Neuron (in vitro differentiated cells): ENCODE measurements at regions not wholly inside any gene's neighbourhood (a gene's known extent, or its start where the extent isn't known, plus 50 kb on each side); places are given as distances from the start of the nearest gene placed in this dataset.

Experiments
- H2AFZ ChIP-seq: one replicate; pipeline ENCODE4 v1.6.1; 2013; ENCODE audit warnings: low read depth, mild to moderate bottlenecking, inconsistent platforms, low read length, moderate library complexity
- H3K27me3 ChIP-seq: one replicate; pipeline ENCODE4 v1.6.1; 2013; ENCODE audit warnings: low read length; ENCODE audit not compliant: insufficient read depth
- H3K36me3 ChIP-seq: one replicate; pipeline ENCODE4 v1.6.1; 2013; ENCODE audit warnings: low read length; ENCODE audit not compliant: insufficient read depth
- H3K4me1 ChIP-seq: one replicate; pipeline ENCODE4 v1.6.1; 2013; ENCODE audit warnings: low read length; ENCODE audit not compliant: insufficient read depth
- H3K4me3 ChIP-seq: 2 replicates; pipeline ENCODE4 v1.5.1; 2013; ENCODE audit warnings: mild to moderate bottlenecking, low read length, moderate library complexity
- H3K9me3 ChIP-seq: one replicate; pipeline ENCODE4 v1.6.1; 2013; ENCODE audit warnings: low read length

GRCh38 chr10:77699080-77699645, 61.6 kb upstream of the KCNMA1 start:
- Histone ChIP-seq H2AFZ (no peak overlapping the region), H3K27me3 (peaks cover 3% of the 10 kb centered on the region), H3K36me3 (no peaks in the 10 kb centered on the region), H3K4me3 (no peak overlapping the region), H3K4me1 (no peaks in the 10 kb centered on the region), H3K9me3 (no peaks in the 10 kb centered on the region)

- Histone ChIP-seq H3K4me3 (no peak overlapping the region), H2AFZ (no peak overlapping the region), H3K9me3 (no peaks in the 10 kb centered on the region), H3K27me3 (peaks cover 3% of the 10 kb centered on the region), H3K4me1 (no peaks in the 10 kb centered on the region), H3K36me3 (no peaks in the 10 kb centered on the region)
These were observed 60.8 kb upstream of the KCNMA1 start for GRCh38 chr10:77698267-77698931.

- no peaks in the 10 kb centered on the region for H3K4me1 ChIP-seq
- no peak overlapping the region for H3K4me3 ChIP-seq
- no peaks in the 10 kb centered on the region for H3K27me3 ChIP-seq
- H3K36me3 ChIP-seq: no peaks in the 10 kb centered on the region
- H3K9me3 ChIP-seq: no peaks in the 10 kb centered on the region
- no peak overlapping the region for H2AFZ ChIP-seq
These were observed 59.0 kb upstream of the KCNMA1 start for GRCh38 chr10:77696584-77696983.

- Histone ChIP-seq H3K27me3 (no peaks in the 10 kb centered on the region), H3K4me3 (no peak overlapping the region), H3K36me3 (no peaks in the 10 kb centered on the region), H2AFZ (no peak overlapping the region), H3K4me1 (no peaks in the 10 kb centered on the region), H3K9me3 (no peaks in the 10 kb centered on the region)
These were observed 57.6 kb upstream of the KCNMA1 start for GRCh38 chr10:77695186-77695585.

GRCh38 chr10:77692782-77693181, 55.2 kb upstream of the KCNMA1 start:
- no peak overlapping the region for H3K4me3 ChIP-seq
- H3K27me3 ChIP-seq: no peaks in the 10 kb centered on the region
- H3K36me3 ChIP-seq: no peaks in the 10 kb centered on the region
- no peak overlapping the region for H2AFZ ChIP-seq
- no peaks in the 10 kb centered on the region for H3K9me3 ChIP-seq
- H3K4me1 ChIP-seq: no peaks in the 10 kb centered on the region

GRCh38 chr10:77689339-77689738, 51.7 kb upstream of the KCNMA1 start:
- Histone ChIP-seq H3K9me3 (no peaks in the 10 kb centered on the region), H2AFZ (no peak overlapping the region), H3K27me3 (peaks cover 6% of the 10 kb centered on the region), H3K36me3 (no peaks in the 10 kb centered on the region), H3K4me1 (no peaks in the 10 kb centered on the region), H3K4me3 (no peak overlapping the region)

- Histone ChIP-seq H3K27me3 (peaks cover 6% of the 10 kb centered on the region), H3K9me3 (no peaks in the 10 kb centered on the region), H3K4me1 (peaks cover under 1% of the 10 kb centered on the region), H3K4me3 (no peak overlapping the region), H3K36me3 (no peaks in the 10 kb centered on the region), H2AFZ (no peak overlapping the region)
These were observed 50.0 kb upstream of the KCNMA1 start for GRCh38 chr10:77687621-77688020.
